Nephron (organoid): ENCODE measurements at regions not wholly inside any gene's neighbourhood (a gene's known extent, or its start where the extent isn't known, plus 50 kb on each side); places are given as distances from the start of the nearest gene placed in this dataset.

Experiments used
- H3K27ac Mint-ChIP-seq, 3 experiments: 2 replicates each; pipeline ENCODE4 v1.8.0; 2020; ENCODE audit warnings: mixed read lengths in 3 of 3, mild to moderate bottlenecking in 2 of 3, moderate library complexity in 1 of 3
- H3K27me3 Mint-ChIP-seq: 2 replicates; pipeline ENCODE4 v1.8.0; 2021; ENCODE audit warnings: low read depth, mild to moderate bottlenecking, moderate library complexity, mixed read lengths
- H3K36me3 Mint-ChIP-seq: 2 replicates; pipeline ENCODE4 v1.8.0; 2020; ENCODE audit warnings: low read depth, mixed read lengths
- H3K4me1 Mint-ChIP-seq: 2 replicates; pipeline ENCODE4 v1.8.0; 2020; ENCODE audit warnings: mixed read lengths
- H3K4me3 Mint-ChIP-seq, 3 experiments: 2 replicates each; pipeline ENCODE4 v1.8.0; 2020; ENCODE audit warnings: mild to moderate bottlenecking in 3 of 3, mixed read lengths in 3 of 3, moderate library complexity in 2 of 3
- H3K9me3 Mint-ChIP-seq: 2 replicates; pipeline ENCODE4 v1.8.0; 2020; ENCODE audit warnings: mixed read lengths
- TF ChIP-seq, protein P1 (sequence below), 3 experiments: fragments of 200-600 bp; sonication (generic); IDR thresholded peaks; one replicate each; pipeline ENCODE4 v1.5.0; 2021; ENCODE audit warnings: antibody characterized with exemption in 3 of 3; ENCODE audit not compliant: unreplicated experiment in 3 of 3

DNA sequence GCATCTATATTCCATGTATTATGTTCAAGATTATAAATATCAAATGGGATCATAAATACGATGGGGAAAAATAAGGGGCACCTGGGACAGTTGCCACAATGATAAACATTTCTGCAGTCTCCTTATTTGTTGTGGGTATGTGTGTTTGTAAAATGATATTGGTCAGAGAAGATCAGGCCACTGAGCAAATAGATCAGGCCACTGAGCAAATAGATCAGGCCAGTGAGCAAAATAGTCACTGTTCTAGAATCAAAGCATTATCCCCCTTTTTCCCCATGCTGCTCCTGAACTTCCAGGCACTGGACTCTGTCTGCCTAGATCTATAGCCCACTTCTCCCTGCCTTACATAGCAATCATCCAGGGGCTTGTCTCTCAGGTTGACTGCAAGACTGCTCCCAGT is 599.8 kb upstream of the USP24 start:
- peaks cover 8% of the 10 kb centered on the region for H3K4me1 Mint-ChIP-seq
- TF ChIP-seq, protein P1, sequence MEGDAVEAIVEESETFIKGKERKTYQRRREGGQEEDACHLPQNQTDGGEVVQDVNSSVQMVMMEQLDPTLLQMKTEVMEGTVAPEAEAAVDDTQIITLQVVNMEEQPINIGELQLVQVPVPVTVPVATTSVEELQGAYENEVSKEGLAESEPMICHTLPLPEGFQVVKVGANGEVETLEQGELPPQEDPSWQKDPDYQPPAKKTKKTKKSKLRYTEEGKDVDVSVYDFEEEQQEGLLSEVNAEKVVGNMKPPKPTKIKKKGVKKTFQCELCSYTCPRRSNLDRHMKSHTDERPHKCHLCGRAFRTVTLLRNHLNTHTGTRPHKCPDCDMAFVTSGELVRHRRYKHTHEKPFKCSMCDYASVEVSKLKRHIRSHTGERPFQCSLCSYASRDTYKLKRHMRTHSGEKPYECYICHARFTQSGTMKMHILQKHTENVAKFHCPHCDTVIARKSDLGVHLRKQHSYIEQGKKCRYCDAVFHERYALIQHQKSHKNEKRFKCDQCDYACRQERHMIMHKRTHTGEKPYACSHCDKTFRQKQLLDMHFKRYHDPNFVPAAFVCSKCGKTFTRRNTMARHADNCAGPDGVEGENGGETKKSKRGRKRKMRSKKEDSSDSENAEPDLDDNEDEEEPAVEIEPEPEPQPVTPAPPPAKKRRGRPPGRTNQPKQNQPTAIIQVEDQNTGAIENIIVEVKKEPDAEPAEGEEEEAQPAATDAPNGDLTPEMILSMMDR (IDR thresholded peaks at IDR 0.05; ENCODE audit: unreplicated experiment in 3 of 3) = no peak
- peak overlapping the region in 1 of 3 experiments; percentile 94 for H3K27ac Mint-ChIP-seq
- no peaks in the 10 kb centered on the region for H3K27me3 Mint-ChIP-seq
- no peak overlapping the region for H3K4me3 Mint-ChIP-seq
- no peaks in the 10 kb centered on the region for H3K36me3 Mint-ChIP-seq
- H3K9me3 Mint-ChIP-seq = no peaks in the 10 kb centered on the region

GRCh38 chr1:55813618-55814017 is 598.5 kb upstream of the USP24 start:
- TF ChIP-seq, protein P1 (IDR thresholded peaks at IDR 0.05; ENCODE audit: unreplicated experiment in 3 of 3) = no peak
- peak overlapping the region in 1 of 3 experiments; percentile 68 for H3K27ac Mint-ChIP-seq
- H3K4me1 Mint-ChIP-seq = peaks cover 8% of the 10 kb centered on the region
- no peak overlapping the region for H3K4me3 Mint-ChIP-seq
- no peaks in the 10 kb centered on the region for H3K27me3 Mint-ChIP-seq
- H3K9me3 Mint-ChIP-seq = peaks cover 9% of the 10 kb centered on the region
- no peaks in the 10 kb centered on the region for H3K36me3 Mint-ChIP-seq

DNA sequence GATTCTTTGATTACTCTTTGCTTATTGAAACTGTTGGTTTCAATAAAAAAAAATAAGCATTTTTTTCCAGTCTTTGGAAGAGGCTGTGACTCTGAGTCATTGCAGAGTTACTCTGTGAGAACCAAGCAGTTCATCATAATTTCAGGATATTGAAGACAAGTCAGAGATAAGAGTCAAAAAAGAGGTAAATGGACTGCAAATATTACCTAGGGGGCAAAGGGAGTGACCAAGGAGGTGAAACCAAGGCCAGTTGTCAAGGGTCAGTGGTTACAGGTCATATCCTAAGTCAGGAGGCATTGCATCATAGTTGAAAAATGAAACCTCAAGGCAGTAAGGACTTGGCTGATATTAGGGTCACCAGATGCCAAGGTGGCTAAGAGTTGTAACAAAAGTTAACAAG is 597.1 kb upstream of the USP24 start:
- peak overlapping the region in 1 of 3 experiments; percentile 70 for H3K27ac Mint-ChIP-seq
- no peaks in the 10 kb centered on the region for H3K27me3 Mint-ChIP-seq
- peaks cover 8% of the 10 kb centered on the region for H3K4me1 Mint-ChIP-seq
- H3K9me3 Mint-ChIP-seq = peaks cover 15% of the 10 kb centered on the region
- TF ChIP-seq, protein P1 (IDR thresholded peaks at IDR 0.05; ENCODE audit: unreplicated experiment in 3 of 3) = no peak
- no peak overlapping the region for H3K4me3 Mint-ChIP-seq
- H3K36me3 Mint-ChIP-seq = peaks cover 6% of the 10 kb centered on the region

GRCh38 chr1:55808263-55808662 is 593.1 kb upstream of the USP24 start:
- TF ChIP-seq, protein P1 (IDR thresholded peaks at IDR 0.05; ENCODE audit: unreplicated experiment in 3 of 3) = no peak
- no peak overlapping the region for H3K27ac Mint-ChIP-seq
- peaks cover 10% of the 10 kb centered on the region for H3K36me3 Mint-ChIP-seq
- no peaks in the 10 kb centered on the region for H3K27me3 Mint-ChIP-seq
- no peak overlapping the region for H3K4me3 Mint-ChIP-seq
- peaks cover 24% of the 10 kb centered on the region for H3K9me3 Mint-ChIP-seq
- H3K4me1 Mint-ChIP-seq = no peaks in the 10 kb centered on the region

DNA sequence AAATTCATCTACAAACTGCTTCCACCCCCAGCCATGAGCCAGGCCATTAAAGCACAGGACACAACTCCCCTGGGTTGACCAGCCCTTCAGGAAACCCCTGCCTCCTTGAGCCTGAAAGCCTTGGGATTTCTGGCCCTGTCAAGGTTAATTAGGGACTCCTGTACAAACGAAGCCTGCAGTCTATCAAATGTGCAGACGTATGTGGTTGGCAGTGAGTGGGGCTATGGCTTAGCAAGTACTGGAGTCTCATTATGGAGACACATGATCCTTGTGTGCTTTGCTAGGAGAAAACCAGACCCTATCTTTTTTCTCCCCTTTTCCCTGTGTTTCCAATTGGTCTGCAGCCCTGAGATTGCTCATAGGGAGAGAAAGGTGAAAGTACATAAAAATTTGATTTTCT is 588.3 kb upstream of the USP24 start:
- H3K9me3 Mint-ChIP-seq = peaks cover 23% of the 10 kb centered on the region
- H3K27me3 Mint-ChIP-seq = no peaks in the 10 kb centered on the region
- TF ChIP-seq, protein P1 (IDR thresholded peaks at IDR 0.05; ENCODE audit: unreplicated experiment in 3 of 3) = no peak
- no peaks in the 10 kb centered on the region for H3K4me1 Mint-ChIP-seq
- H3K36me3 Mint-ChIP-seq = peaks cover 8% of the 10 kb centered on the region
- H3K27ac Mint-ChIP-seq = peak overlapping the region in 1 of 3 experiments; percentile 35
- no peak overlapping the region for H3K4me3 Mint-ChIP-seq

- Mint-ChIP-seq H3K9me3 (peaks cover 24% of the 10 kb centered on the region), H3K4me1 (no peaks in the 10 kb centered on the region), H3K36me3 (peaks cover 3% of the 10 kb centered on the region), H3K27me3 (no peaks in the 10 kb centered on the region), H3K4me3 (no peak overlapping the region), H3K27ac (no peak overlapping the region)
- TF ChIP-seq, protein P1 (IDR thresholded peaks at IDR 0.05; ENCODE audit: unreplicated experiment in 3 of 3) = no peak
These were observed 586.3 kb upstream of the USP24 start for GRCh38 chr1:55801481-55801880.
